ENCODE measurements at regions not wholly inside any gene's neighbourhood (a gene's known extent, or its start where the extent isn't known, plus 50 kb on each side); places are given as distances from the start of the nearest gene placed in this dataset.

DNA sequence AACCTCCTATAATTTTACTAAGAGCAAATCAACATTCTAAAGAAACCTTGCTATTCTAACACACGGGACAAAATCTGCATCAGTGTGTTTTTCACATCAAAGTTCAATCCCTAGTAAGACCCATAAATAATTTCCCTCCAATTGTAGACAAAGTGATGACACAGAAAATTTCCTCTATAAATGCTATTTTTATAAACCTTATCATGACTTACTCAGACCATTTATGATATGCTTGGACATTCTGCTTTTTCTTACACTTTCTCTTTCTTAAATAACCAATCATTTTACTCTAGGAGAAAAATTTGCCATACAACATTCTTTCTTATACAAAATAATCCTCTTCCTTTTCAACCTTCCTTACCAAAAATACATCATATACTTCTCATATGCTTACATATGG is 67.0 kb downstream of the SDR9C7 start:
- no peak overlapping the region for H3K23ac ChIP-seq (ENCODE audit: insufficient read length)

More for the DNA sequence above, 67.0 kb downstream of the SDR9C7 start:
- H3K79me2 ChIP-seq (ENCODE audit: control insufficient read depth in 1 of 2, insufficient read depth in 2 of 2, low read length in 2 of 2), result no peaks in the 10 kb centered on the region
- H3K23me2 ChIP-seq (ENCODE audit: low read depth, low read length), result no peaks in the 10 kb centered on the region
- ChIA-PET CTCF (ENCODE audit: partially characterized antibody) (interaction anchor here (1.2 kb wide), 1 partner anchor 107 kb away, joined by 3 read pairs; no protein-coding TSS in a partner anchor), POLR2A (ENCODE audit: partially characterized antibody) (no interaction called here)
- H2BK5ac ChIP-seq (ENCODE audit: low read depth, low read length), result no peak overlapping the region
- H2BK120ac ChIP-seq (replicated peaks; ENCODE audit: low read depth, low read length), result no peak overlapping the region
- H3K9me3 ChIP-seq (ENCODE audit: insufficient read depth in 2 of 2, low read depth in 1 of 2, low read length in 1 of 2), result peaks cover 47 to 61% of the 10 kb centered on the region in 2 experiments
- H3K4me3 ChIP-seq (ENCODE audit: extremely low read depth in 1 of 4, insufficient read depth in 2 of 4, low read depth in 3 of 4, low read length in 4 of 4), result no peak overlapping the region
- H2AFZ ChIP-seq (ENCODE audit: low read length), result no peak overlapping the region
- no peak overlapping the region for H2BK12ac ChIP-seq (ENCODE audit: low read depth, low read length)
- H2AK5ac ChIP-seq (ENCODE audit: low read depth, low read length), result no peak overlapping the region
- H2BK20ac ChIP-seq (ENCODE audit: low read length), result no peak overlapping the region
- no peaks in the 10 kb centered on the region for H4K20me1 ChIP-seq (replicated peaks in 1 of 2; ENCODE audit: control insufficient read depth in 1 of 2, insufficient read depth in 2 of 2, low read length in 2 of 2)
- no peak overlapping the region for H3K9ac ChIP-seq (replicated peaks in 1 of 4; ENCODE audit: extremely low read depth in 1 of 4, low read depth in 3 of 4, low read length in 3 of 4)
- no peak overlapping the region for H4K91ac ChIP-seq (replicated peaks; ENCODE audit: insufficient read length, low read length)
- H3K4me1 ChIP-seq (replicated peaks in 1 of 4; ENCODE audit: control insufficient read depth in 3 of 4, insufficient read depth in 4 of 4, low read length in 3 of 4), result no peaks in the 10 kb centered on the region
- H2BK15ac ChIP-seq (ENCODE audit: low read length), result no peak overlapping the region
- 64% methylated on average over 1 of the region's 1 CpG; no CpG with 5 or more reads in 1 of the 2 experiments for WGBS, 2 experiments (ENCODE audit: extremely low coverage in 1 of 2, insufficient coverage in 1 of 2, insufficient read length in 1 of 2, insufficient replicate concordance in 2 of 2, low coverage in 1 of 2, low lambda C conversion rate in 2 of 2, missing lambda C conversion rate in 1 of 2)
- no peaks in the 10 kb centered on the region for H3K79me1 ChIP-seq (ENCODE audit: low read depth, low read length)
- DNase-seq (ENCODE audit: low read depth in 1 of 2, low spot score in 2 of 2) (no peak), FAIRE-seq (no peak)
- H3K56ac ChIP-seq (replicated peaks; ENCODE audit: insufficient read length, low read depth, low read length), result no peak overlapping the region
- H3K4me2 ChIP-seq (ENCODE audit: insufficient read depth in 1 of 2, low read depth in 2 of 2, low read length in 2 of 2), result no peak overlapping the region
- no peaks in the 10 kb centered on the region for H3K36me3 ChIP-seq (ENCODE audit: control insufficient read depth in 2 of 4, insufficient read depth in 4 of 4, low read length in 3 of 4)
- H3K27ac ChIP-seq (ENCODE audit: low read depth, low read length), result no peak overlapping the region
- H3K18ac ChIP-seq (ENCODE audit: extremely low read depth, low read length), result no peak overlapping the region
- TF ChIP-seq POLR2A (IDR thresholded peaks at IDR 0.05; ENCODE audit: control extremely low read depth in 1 of 2, low read depth in 2 of 2, low read length in 2 of 2) (no peak), EGR1 (IDR thresholded peaks at IDR 0.05; ENCODE audit: borderline replicate concordance, low read depth, low read length) (no peak)
- no peak overlapping the region for H3K4ac ChIP-seq (replicated peaks; ENCODE audit: insufficient read length, low read depth, low read length)
- no peak overlapping the region for H3K14ac ChIP-seq (ENCODE audit: insufficient read length)
- no peak overlapping the region for H4K5ac ChIP-seq (ENCODE audit: insufficient read length, low read depth, low read length)
- H3K27me3 ChIP-seq (replicated peaks in 1 of 4; ENCODE audit: control insufficient read depth in 3 of 4, extremely low read depth in 1 of 4, insufficient read depth in 3 of 4, low read length in 3 of 4), result no peaks in the 10 kb centered on the region
- no peak overlapping the region for H4K8ac ChIP-seq (ENCODE audit: extremely low read depth, insufficient read depth, low read length)
